Keratinocyte (primary cell): ENCODE measurements at regions not wholly inside any gene's neighbourhood (a gene's known extent, or its start where the extent isn't known, plus 50 kb on each side); places are given as distances from the start of the nearest gene placed in this dataset.

Experiments
- EZH2 ChIP-seq: IDR thresholded peaks from one replicate; pipeline ENCODE4 v1.6.1; 2012; ENCODE audit warnings: inconsistent platforms, mild to moderate bottlenecking, low read length, moderate library complexity
- TF ChIP-seq, protein P1 (sequence below), 3 experiments: IDR thresholded peaks in 1 of 3; conservative IDR thresholded peaks in 1 of 3; optimal IDR thresholded peaks in 1 of 3; 2 replicates in 2 of 3; 3 replicates in 1 of 3; pipeline versions ENCODE3 to v1.5.1; 2011; ENCODE audit warnings: low read length in 3 of 3, mild to moderate bottlenecking in 3 of 3, moderate library complexity in 2 of 3, control low read depth in 1 of 3, inconsistent platforms in 1 of 3; ENCODE audit not compliant: insufficient read depth in 2 of 3; ENCODE audit errors: extremely low read depth in 1 of 3

DNA sequence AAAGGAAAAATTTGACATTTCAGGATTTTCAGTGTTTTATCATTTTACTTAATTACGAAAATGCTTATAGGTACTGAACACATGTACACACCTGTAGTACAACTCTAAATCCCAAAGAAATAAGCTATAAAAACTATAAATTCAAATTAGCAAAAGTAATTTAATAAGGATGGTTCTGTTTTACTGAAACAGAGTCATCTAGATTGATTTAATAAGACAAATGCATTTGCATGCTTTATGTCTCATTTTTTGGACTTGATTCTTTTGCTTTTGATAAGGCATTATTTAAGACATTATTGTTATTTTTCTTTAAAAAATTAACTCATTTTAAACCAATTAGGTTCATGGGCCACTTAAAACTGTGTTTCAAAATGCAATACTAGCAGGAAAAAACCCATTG lies 201.2 kb downstream of the PIK3R1 start:
- no peak for TF ChIP-seq EZH2
- TF ChIP-seq, protein P1, sequence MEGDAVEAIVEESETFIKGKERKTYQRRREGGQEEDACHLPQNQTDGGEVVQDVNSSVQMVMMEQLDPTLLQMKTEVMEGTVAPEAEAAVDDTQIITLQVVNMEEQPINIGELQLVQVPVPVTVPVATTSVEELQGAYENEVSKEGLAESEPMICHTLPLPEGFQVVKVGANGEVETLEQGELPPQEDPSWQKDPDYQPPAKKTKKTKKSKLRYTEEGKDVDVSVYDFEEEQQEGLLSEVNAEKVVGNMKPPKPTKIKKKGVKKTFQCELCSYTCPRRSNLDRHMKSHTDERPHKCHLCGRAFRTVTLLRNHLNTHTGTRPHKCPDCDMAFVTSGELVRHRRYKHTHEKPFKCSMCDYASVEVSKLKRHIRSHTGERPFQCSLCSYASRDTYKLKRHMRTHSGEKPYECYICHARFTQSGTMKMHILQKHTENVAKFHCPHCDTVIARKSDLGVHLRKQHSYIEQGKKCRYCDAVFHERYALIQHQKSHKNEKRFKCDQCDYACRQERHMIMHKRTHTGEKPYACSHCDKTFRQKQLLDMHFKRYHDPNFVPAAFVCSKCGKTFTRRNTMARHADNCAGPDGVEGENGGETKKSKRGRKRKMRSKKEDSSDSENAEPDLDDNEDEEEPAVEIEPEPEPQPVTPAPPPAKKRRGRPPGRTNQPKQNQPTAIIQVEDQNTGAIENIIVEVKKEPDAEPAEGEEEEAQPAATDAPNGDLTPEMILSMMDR (optimal IDR thresholded peaks at IDR 0.05 in 1 of 3, IDR thresholded peaks at IDR 0.05 in 1 of 3, conservative IDR thresholded peaks at IDR 0.05 in 1 of 3; ENCODE audit: extremely low read depth in 1 of 3, insufficient read depth in 2 of 3, low read length in 3 of 3) = no peak
